Activated CD8-positive, alpha-beta T cell treated with anti-CD3 and anti-CD28 coated beads, Interleukin-2, amount 10 ng/mL, durations not matched to agents 7 days and 5 days (primary cell): ENCODE measurements at regions not wholly inside any gene's neighbourhood (a gene's known extent, or its start where the extent isn't known, plus 50 kb on each side); places are given as distances from the start of the nearest gene placed in this dataset.

Source experiments
- ATAC-seq: fragments of 150-1000 bp; cut with Tn5 transposase; one replicate; pipeline ENCODE4 v1.10.0; 2021; ENCODE audit warnings: moderate library complexity
- CTCF ChIA-PET: fragments of 350-600 bp; sonication (Branson Sonifier 250); formaldehyde crosslinking; loops from one replicate; lab custom pipeline; 2021; ENCODE audit warnings: antibody characterized with exemption; lab: Charles Lee
- POLR2A ChIA-PET: fragments of 350-600 bp; sonication (Branson Sonifier 250); formaldehyde crosslinking; loops from one replicate; lab custom pipeline; 2021; ENCODE audit warnings: antibody characterized with exemption; lab: Charles Lee
- DNase-seq: peaks from one replicate; pipeline ENCODE4 v3.0.0-alpha.2; 2020
- H3K27ac Mint-ChIP-seq: one replicate; pipeline ENCODE4 v1.8.0; 2021; ENCODE audit warnings: mild to moderate bottlenecking, mixed read lengths
- H3K27me3 Mint-ChIP-seq: one replicate; pipeline ENCODE4 v1.8.0; 2021; ENCODE audit warnings: low read depth, mixed read lengths
- H3K36me3 Mint-ChIP-seq: one replicate; pipeline ENCODE4 v1.8.0; 2021; ENCODE audit warnings: low read depth, mixed read lengths
- H3K4me1 Mint-ChIP-seq: one replicate; pipeline ENCODE4 v1.8.0; 2021; ENCODE audit warnings: low read depth, mixed read lengths
- H3K4me3 Mint-ChIP-seq: one replicate; pipeline ENCODE4 v1.8.0; 2021; ENCODE audit warnings: mild to moderate bottlenecking, mixed read lengths
- H3K9me3 Mint-ChIP-seq: one replicate; pipeline ENCODE4 v1.8.0; 2022; ENCODE audit warnings: mixed read lengths; ENCODE audit not compliant: insufficient read depth

DNA sequence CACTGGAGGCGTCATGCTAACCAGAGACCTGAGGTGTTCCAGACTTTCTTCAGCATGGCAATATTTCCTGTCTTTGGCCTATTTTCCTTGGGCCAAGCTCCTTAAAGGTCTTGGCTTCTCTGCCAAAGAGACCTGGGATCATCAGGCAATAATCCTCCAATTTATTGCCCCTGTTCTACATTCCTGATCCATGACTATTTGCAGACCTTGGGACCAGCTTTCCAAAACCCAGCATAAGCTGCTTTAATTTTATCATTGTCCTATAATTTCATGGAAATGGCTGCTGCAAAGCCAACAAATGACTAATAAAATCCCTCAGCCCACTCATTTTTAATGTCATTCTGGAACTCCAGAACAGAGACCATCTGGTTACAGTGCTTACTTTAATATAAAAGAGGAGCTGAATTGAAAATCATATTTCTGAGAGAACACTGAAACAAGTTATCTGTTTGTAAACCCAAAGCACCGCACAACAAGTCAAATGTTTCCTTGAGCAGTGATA, 166.9 kb upstream of the BTG1 start:
- ATAC-seq = no peak
- no peaks in the 10 kb centered on the region for H3K4me1 Mint-ChIP-seq
- CTCF ChIA-PET = interaction anchor here (1.0 kb wide), 1 partner anchor 15 kb away, joined by 6 read pairs; no protein-coding TSS in a partner anchor
- POLR2A ChIA-PET = interaction anchor here (0.5 kb wide), 1 partner anchor 166 kb away, joined by 3 read pairs; no protein-coding TSS in a partner anchor
- DNase-seq = no peak
- no peak overlapping the region for H3K4me3 Mint-ChIP-seq
- H3K36me3 Mint-ChIP-seq = peaks cover 6% of the 10 kb centered on the region
- no peak overlapping the region for H3K27ac Mint-ChIP-seq
- H3K27me3 Mint-ChIP-seq = no peaks in the 10 kb centered on the region
- H3K9me3 Mint-ChIP-seq = peaks cover 4% of the 10 kb centered on the region

DNA sequence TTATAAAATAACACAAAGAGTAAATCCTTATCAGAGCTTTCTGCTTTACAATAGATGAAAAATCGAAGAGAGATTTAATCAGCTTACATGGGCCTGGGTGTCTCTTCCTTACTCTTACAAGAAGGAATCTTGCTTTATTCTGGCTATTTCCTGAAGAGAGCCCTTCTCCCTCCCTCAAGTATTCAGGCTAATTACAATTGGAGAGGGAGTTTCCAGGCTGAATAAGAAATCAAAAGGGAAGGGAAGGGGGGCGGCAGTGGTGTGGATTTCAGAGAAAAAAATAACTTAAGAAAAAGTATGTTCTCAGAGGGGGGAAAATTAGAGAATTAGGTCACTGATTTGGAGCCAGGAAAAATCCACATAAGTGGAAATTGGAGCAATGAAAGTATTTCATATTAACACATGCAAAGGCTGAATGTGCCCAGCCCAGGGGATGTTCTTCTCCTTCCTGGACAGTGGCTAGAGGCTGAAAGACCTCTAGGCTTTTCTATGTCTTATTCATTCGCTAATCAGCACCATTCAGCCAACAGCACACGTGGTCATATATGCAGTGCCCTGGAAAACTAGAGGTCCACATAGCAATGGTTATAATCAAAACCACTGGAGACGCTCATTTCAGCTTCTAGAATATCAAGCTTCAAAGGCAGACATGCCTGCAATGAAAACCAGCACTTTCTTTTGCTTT, 158.9 kb upstream of the BTG1 start:
- H3K27ac Mint-ChIP-seq = no peak overlapping the region
- ATAC-seq (no peak), DNase-seq (no peak)
- peaks cover 4% of the 10 kb centered on the region for H3K9me3 Mint-ChIP-seq
- H3K36me3 Mint-ChIP-seq = peaks cover 2% of the 10 kb centered on the region
- no peak overlapping the region for H3K4me3 Mint-ChIP-seq
- CTCF ChIA-PET = no interaction called here
- H3K27me3 Mint-ChIP-seq = no peaks in the 10 kb centered on the region
- H3K4me1 Mint-ChIP-seq = no peaks in the 10 kb centered on the region
- POLR2A ChIA-PET = interaction anchor here (1.2 kb wide), 1 partner anchor 159 kb away, joined by 3 read pairs; the partner anchor contains the start of gene BTG1

DNA sequence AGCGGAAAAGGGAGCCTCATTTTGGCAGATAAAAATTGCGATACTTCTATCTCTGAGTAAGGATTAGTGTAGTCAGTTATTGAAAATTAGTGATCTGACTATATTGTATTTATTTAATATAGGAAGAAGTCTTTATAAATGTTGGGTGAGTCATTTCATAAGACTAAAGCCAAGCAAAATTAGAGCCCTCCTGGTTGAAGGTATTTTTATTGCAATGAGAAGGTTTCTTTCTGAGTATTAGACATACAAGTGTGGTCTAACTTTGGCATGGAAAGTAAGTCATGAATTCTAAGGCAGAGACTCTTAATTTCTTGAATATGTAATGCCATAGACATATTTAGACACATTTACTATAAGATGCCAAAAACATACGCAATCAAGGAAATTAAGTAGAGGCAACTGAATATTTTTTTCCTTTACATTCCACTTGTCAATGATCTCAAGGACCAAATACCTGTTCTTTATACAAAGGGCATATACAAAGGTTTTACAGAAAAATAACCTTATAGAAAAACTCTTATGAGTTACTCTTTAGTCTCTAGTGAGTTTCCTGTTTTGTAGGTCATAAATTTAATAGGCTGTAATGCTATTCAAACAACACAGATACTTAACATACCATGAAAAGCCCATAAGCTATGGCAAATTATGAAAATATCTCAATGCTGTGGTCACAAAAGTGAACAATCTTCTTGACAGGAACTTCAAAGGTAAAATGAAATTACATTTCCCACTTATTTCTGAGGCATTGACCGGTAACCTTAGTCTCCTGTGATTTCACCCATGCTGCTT, 156.6 kb upstream of the BTG1 start:
- H3K4me3 Mint-ChIP-seq = no peak overlapping the region
- no peak for DNase-seq
- peaks cover 12% of the 10 kb centered on the region for H3K36me3 Mint-ChIP-seq
- H3K9me3 Mint-ChIP-seq = peaks cover 10% of the 10 kb centered on the region
- POLR2A ChIA-PET = no interaction called here
- H3K4me1 Mint-ChIP-seq = no peaks in the 10 kb centered on the region
- H3K27ac Mint-ChIP-seq = no peak overlapping the region
- CTCF ChIA-PET = interaction anchor here (1.2 kb wide), 1 partner anchor 11 kb away, joined by 3 read pairs; no protein-coding TSS in a partner anchor
- no peak for ATAC-seq
- H3K27me3 Mint-ChIP-seq = no peaks in the 10 kb centered on the region

DNA sequence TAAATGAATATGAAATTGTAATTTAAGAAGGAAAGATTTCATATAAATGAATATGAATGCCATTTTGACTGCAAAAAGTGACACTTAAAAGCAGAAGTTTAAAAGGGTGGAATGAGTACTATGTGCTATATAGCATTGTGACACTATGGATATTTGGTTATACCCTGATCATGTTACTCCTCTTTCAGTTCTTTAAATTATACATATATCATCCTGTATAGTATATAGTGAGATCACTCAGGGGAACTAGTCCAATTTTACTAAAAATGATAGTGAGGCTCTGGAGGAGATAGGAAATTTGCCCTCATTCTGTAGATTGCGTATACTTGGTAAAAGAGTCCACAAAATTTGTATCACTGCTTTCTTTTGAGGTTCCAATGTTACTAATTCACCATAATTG, 155.7 kb upstream of the BTG1 start:
- no peak overlapping the region for H3K4me3 Mint-ChIP-seq
- ATAC-seq (no peak), DNase-seq (no peak)
- no peak overlapping the region for H3K27ac Mint-ChIP-seq
- no peaks in the 10 kb centered on the region for H3K27me3 Mint-ChIP-seq
- H3K4me1 Mint-ChIP-seq = no peaks in the 10 kb centered on the region
- H3K9me3 Mint-ChIP-seq = peaks cover 6% of the 10 kb centered on the region
- ChIA-PET POLR2A (no interaction called here), CTCF (interaction anchor here (1.0 kb wide), 1 partner anchor 919 kb away, joined by 3 read pairs; no protein-coding TSS in a partner anchor)
- H3K36me3 Mint-ChIP-seq = peaks cover 14% of the 10 kb centered on the region

DNA sequence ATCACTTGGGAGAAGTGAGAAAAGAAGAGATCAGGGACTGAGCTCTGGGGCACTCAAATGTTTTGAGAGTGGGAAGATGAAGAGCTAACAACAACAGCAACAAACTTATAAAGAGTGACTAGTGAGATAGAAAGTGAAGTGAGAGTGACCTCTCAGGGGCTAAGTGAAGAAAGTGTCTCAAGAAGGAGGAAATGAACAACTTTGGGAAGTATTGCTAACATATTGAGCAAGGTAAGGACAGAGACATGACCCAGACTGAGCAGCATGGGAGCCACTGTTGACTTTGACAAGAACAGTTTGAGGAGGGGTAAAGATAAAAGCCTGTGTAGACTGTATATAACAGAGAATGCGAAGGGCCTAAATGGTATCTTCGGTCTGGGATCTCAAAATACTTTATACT, 155.1 kb upstream of the BTG1 start:
- POLR2A ChIA-PET = no interaction called here

DNA sequence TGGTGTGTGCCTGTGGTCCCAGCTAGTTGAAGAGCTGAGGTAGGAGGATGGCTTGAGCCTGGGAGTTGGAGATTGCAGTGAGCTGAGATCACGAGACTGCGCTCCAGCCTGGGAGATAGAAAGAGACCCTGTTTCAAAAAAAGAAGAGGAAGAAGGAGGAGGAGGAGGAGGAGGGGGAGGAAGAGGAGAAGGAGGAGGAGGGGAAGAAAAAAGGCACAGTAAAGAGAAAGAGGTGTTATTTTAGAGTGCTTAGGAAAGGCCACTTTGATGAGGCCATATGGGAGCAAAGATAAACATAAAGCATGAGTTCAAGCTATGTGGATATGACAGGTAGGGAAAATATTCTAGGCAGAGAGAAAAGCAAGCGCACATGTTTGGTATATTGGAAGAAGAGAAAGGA, 154.1 kb upstream of the BTG1 start:
- Mint-ChIP-seq H3K9me3 (peaks cover 6% of the 10 kb centered on the region), H3K27me3 (no peaks in the 10 kb centered on the region), H3K36me3 (peaks cover 14% of the 10 kb centered on the region), H3K4me3 (no peak overlapping the region), H3K4me1 (no peaks in the 10 kb centered on the region), H3K27ac (no peak overlapping the region)
- ChIA-PET POLR2A (interaction anchor here (1.0 kb wide), 1 partner anchor 154 kb away, joined by 4 read pairs; the partner anchor contains the start of gene BTG1), CTCF (interaction anchor here (1.0 kb wide), 1 partner anchor 89 kb away, joined by 3 read pairs; no protein-coding TSS in a partner anchor)
- ATAC-seq = no peak
- DNase-seq = no peak

More for the DNA sequence above, 155.1 kb upstream of the BTG1 start:
- H3K27ac Mint-ChIP-seq = no peak overlapping the region
- no peak for DNase-seq
- CTCF ChIA-PET = interaction anchor here (1.0 kb wide), 1 partner anchor 919 kb away, joined by 3 read pairs; no protein-coding TSS in a partner anchor
- H3K4me3 Mint-ChIP-seq = no peak overlapping the region
- peaks cover 6% of the 10 kb centered on the region for H3K9me3 Mint-ChIP-seq
- ATAC-seq = no peak
- H3K27me3 Mint-ChIP-seq = no peaks in the 10 kb centered on the region
- peaks cover 14% of the 10 kb centered on the region for H3K36me3 Mint-ChIP-seq
- no peaks in the 10 kb centered on the region for H3K4me1 Mint-ChIP-seq

DNA sequence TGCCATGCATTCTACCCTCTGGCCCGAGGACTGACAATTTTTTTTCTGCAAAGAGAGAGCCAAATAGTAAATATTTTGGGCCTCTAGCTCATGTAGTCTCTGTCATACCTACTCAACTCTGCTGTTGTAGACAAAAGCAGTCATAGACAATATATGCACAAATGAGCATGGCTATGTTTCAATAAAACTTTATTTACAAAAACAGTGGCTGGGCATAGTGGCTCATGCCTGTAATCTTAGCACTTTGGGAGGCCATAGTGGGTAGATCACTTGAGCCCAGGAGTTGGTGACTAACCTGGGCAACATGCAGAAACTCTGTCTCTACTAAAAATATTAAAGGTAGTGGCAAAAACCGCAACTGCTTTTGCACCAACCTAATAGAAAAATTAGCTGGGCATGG, 153.7 kb upstream of the BTG1 start:
- Mint-ChIP-seq H3K4me3 (no peak overlapping the region), H3K27me3 (no peaks in the 10 kb centered on the region), H3K9me3 (peaks cover 6% of the 10 kb centered on the region), H3K36me3 (peaks cover 14% of the 10 kb centered on the region), H3K27ac (no peak overlapping the region), H3K4me1 (no peaks in the 10 kb centered on the region)
- ATAC-seq (no peak), DNase-seq (no peak)
- POLR2A ChIA-PET = interaction anchor here (1.0 kb wide), 1 partner anchor 154 kb away, joined by 4 read pairs; the partner anchor contains the start of gene BTG1
- CTCF ChIA-PET = interaction anchor here (1.0 to 2.1 kb wide), 2 partner anchors 89 to 488 kb away, joined by 3 to 5 read pairs; no protein-coding TSS in a partner anchor

DNA sequence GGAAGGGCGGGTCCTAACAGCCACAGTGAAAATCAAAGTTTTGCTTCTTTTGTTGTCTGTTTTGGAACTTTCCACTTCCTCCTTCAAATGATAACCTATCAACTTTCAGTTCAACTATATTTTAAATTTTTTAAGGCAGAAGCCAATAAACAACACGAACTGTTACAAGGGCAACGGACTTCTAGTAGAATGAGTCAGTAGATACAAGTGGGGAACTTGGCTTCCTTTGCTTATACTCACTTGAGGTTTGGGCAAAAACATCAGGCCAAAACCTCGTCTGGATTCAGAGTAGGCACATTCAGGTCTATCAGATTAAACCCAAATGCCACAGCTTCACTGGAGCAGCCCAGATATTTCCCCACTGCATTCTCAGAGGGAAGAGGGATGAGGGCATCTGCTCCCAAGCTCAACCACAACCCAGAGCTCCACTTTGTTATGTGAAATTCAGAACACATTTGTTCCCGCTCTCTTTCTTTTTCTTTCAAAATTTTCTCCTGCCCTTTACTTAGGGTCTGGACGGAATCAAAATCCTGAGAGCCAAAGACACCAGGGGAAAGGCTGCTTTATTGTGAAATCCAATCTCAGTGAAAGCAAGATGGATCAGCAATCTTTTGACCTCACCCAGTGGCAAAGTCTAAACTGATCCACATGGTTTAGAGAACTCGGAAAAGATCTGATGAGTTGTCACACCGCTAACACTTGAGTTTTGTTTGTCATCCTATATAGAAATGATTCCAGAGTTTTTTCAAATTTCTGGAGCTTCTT, 152.5 kb upstream of the BTG1 start:
- DNase-seq = peak; percentile 29
- Mint-ChIP-seq H3K9me3 (peaks cover 6% of the 10 kb centered on the region), H3K36me3 (peaks cover 14% of the 10 kb centered on the region), H3K4me1 (no peaks in the 10 kb centered on the region), H3K27ac (peak overlapping the region; percentile 83), H3K4me3 (peak overlapping the region; percentile 6), H3K27me3 (no peaks in the 10 kb centered on the region)
- peak; percentile 92 for ATAC-seq
- ChIA-PET CTCF (interaction anchor here (0.9 to 2.2 kb wide), 4 partner anchors 14 to 487 kb away, joined by 3 to 7 read pairs (median 6); partner anchors contain the start of gene BTG1), POLR2A (interaction anchor here (0.8 to 1.9 kb wide), 5 partner anchors 61 to 160 kb away, joined by 3 to 22 read pairs (median 4); partner anchors contain the start of gene BTG1)

DNA sequence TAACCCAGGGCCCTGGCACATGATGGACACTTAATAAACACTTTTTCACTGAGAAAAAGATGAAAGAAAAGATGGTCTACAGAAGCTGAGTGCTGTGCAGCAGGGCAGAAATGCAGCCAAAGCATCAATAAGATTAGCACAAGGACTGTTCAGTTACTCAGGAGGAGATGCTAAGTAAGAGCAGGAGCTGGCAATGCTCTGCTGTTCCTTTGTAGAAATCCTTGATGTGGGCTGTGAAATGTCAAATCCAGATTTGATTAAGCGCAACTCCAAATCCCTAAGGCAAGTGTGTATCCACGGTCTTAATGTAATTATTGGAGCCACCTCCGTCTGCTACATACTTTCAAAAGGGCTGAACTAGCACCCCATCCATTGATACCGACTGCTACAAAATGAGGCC, 151.8 kb upstream of the BTG1 start:
- ATAC-seq (peak; percentile 37), DNase-seq (no peak)
- Mint-ChIP-seq H3K27me3 (no peaks in the 10 kb centered on the region), H3K4me1 (no peaks in the 10 kb centered on the region), H3K27ac (peak overlapping the region; percentile 83), H3K4me3 (no peak overlapping the region), H3K36me3 (peaks cover 14% of the 10 kb centered on the region), H3K9me3 (peaks cover 6% of the 10 kb centered on the region)
- CTCF ChIA-PET = interaction anchor here (0.9 to 2.2 kb wide), 4 partner anchors 15 to 486 kb away, joined by 3 to 7 read pairs (median 6); partner anchors contain the start of gene BTG1
- POLR2A ChIA-PET = interaction anchor here (1.3 to 1.9 kb wide), 4 partner anchors 66 to 160 kb away, joined by 3 to 22 read pairs (median 5); partner anchors contain the start of gene BTG1

DNA sequence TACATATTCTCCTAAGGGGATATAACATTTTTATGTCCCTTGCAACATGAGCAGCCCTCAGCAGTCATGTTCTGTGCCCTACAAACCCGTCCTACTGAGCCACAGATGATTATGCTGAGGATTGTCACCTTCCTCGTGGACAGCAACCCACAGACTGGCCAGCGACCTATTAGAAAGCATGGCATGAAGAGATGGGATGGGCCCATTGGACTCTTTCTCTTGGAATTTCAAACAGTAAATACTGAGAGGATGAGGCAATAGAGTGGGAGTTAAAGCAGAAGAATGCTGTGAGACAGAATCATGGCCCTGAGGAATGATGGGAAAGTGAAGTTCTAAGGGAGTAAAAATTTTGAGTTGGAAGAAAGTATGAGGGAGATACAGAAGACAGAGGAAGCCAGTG, 149.9 kb upstream of the BTG1 start:
- Mint-ChIP-seq H3K27ac (no peak overlapping the region), H3K4me1 (no peaks in the 10 kb centered on the region), H3K27me3 (no peaks in the 10 kb centered on the region), H3K36me3 (peaks cover 12% of the 10 kb centered on the region), H3K4me3 (no peak overlapping the region), H3K9me3 (peaks cover 6% of the 10 kb centered on the region)
- ChIA-PET POLR2A (no interaction called here), CTCF (interaction anchor here (1.2 kb wide), 1 partner anchor 150 kb away, joined by 3 read pairs; the partner anchor contains the start of gene BTG1)
- DNase-seq (no peak), ATAC-seq (no peak)
